Left lung (tissue), 4 donors: ENCODE measurements at regions not wholly inside any gene's neighbourhood (a gene's known extent, or its start where the extent isn't known, plus 50 kb on each side); places are given as distances from the start of the nearest gene placed in this dataset.

Experiments used
- ATAC-seq: fragments of 200-7000 bp; cut with Tn5 transposase; one replicate; pipeline ENCODE4 v1.9.1; 2020; ENCODE audit warnings: moderate library complexity
- DNase-seq, 4 donors: peaks; one replicate each; pipeline ENCODE4 v3.0.0-alpha.2; 2013 to 2020
- H3K27ac ChIP-seq, 2 donors: fragments of 200-600 bp; sonication (generic) in 1 of 2; one replicate each; pipeline versions ENCODE4 v1.5.0 to v1.8.0; 2020 to 2021
- H3K27me3 ChIP-seq, 2 donors: fragments of 200-600 bp; sonication (generic) in 1 of 2; one replicate each; pipeline versions ENCODE4 v1.5.0 to v1.8.0; 2020 to 2021
- H3K36me3 ChIP-seq, 2 donors: fragments of 200-600 bp; sonication (generic) in 1 of 2; one replicate each; pipeline versions ENCODE4 v1.5.0 to v1.8.0; 2020 to 2021
- H3K4me1 ChIP-seq, 2 donors: fragments of 200-600 bp; one replicate each; pipeline ENCODE4 v1.8.0; 2021
- H3K4me3 ChIP-seq, 2 donors: fragments of 200-600 bp; sonication (generic) in 1 of 2; one replicate each; pipeline versions ENCODE4 v1.5.0 to v1.8.0; 2020 to 2021; ENCODE audit warnings: mild to moderate bottlenecking in 1 of 2
- H3K9me3 ChIP-seq, 2 donors: fragments of 200-600 bp; sonication (generic) in 1 of 2; one replicate each; pipeline versions ENCODE4 v1.5.0 to v1.8.0; 2020 to 2021
- intact Hi-C, 2 donors: fragments of 100-400 bp; cut with DNase I; formaldehyde crosslinking; loops; one replicate each; pipeline versions ENCODE4 v1.11.2 to v1.14.2; 2022
- TF ChIP-seq, protein P1 (sequence below), 2 donors: fragments of 200-600 bp; sonication (generic) in 1 of 2; IDR thresholded peaks; one replicate each; pipeline versions ENCODE4 v1.5.0 to v1.8.0; 2021; ENCODE audit warnings: antibody characterized with exemption in 2 of 2
- donor health status: DM: no; HTN: yes; CAD: no.
- donor health status: DM: no; HTN: no; CAD: no.

DNA sequence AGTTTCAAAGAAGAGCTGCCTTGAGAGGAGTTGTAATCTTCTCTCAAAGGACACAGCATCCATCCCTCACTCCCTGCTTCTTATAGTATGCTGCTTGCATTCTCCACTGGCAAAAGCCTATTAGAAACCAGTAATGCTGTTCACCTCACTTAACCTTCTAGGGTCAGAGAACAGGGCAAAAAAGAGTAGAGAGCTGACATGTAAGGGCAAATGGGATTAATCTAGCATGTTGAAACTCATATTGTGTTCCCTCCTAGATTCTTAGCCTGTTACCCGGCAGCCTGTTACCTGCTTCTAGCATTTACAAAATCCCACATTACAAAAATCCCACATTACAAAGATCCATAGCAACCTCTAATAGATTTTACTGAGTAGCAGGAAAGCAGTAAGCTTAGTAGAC, 244.7 kb downstream of the SLC7A11 start:
- H3K4me3 ChIP-seq = no peak overlapping the region
- no peak overlapping the region for H3K27ac ChIP-seq
- no peaks in the 10 kb centered on the region for H3K27me3 ChIP-seq
- ATAC-seq (no peak), DNase-seq (no peak)
- no peaks in the 10 kb centered on the region for H3K4me1 ChIP-seq
- no peaks in the 10 kb centered on the region for H3K36me3 ChIP-seq
- no peaks in the 10 kb centered on the region for H3K9me3 ChIP-seq
- intact Hi-C loops = no loop called here
- TF ChIP-seq, protein P1, sequence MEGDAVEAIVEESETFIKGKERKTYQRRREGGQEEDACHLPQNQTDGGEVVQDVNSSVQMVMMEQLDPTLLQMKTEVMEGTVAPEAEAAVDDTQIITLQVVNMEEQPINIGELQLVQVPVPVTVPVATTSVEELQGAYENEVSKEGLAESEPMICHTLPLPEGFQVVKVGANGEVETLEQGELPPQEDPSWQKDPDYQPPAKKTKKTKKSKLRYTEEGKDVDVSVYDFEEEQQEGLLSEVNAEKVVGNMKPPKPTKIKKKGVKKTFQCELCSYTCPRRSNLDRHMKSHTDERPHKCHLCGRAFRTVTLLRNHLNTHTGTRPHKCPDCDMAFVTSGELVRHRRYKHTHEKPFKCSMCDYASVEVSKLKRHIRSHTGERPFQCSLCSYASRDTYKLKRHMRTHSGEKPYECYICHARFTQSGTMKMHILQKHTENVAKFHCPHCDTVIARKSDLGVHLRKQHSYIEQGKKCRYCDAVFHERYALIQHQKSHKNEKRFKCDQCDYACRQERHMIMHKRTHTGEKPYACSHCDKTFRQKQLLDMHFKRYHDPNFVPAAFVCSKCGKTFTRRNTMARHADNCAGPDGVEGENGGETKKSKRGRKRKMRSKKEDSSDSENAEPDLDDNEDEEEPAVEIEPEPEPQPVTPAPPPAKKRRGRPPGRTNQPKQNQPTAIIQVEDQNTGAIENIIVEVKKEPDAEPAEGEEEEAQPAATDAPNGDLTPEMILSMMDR (IDR thresholded peaks at IDR 0.05) = no peak

DNA sequence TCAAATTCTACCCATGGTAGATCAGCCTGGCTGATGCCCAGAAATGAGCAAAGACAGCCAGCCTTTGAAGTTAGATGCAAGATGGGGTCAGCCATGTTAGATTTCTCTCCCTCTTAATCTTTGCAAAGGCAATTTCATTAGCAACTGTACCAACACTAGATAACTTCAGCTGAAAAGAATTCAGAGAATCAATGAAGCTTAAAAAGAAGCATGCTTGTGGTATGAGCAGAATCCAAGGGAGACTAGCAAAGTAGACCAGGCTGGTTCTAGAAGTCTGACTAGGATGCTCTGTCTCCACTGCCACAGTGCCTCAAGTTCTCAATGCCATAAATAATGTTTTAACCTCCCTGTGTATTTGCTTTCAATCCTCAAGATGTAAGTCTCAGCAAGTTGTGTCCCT, 247.3 kb downstream of the SLC7A11 start:
- intact Hi-C loops = no loop called here
- Histone ChIP-seq H3K4me3 (no peak overlapping the region), H3K27ac (no peak overlapping the region), H3K9me3 (no peaks in the 10 kb centered on the region), H3K27me3 (no peaks in the 10 kb centered on the region), H3K36me3 (no peaks in the 10 kb centered on the region), H3K4me1 (no peaks in the 10 kb centered on the region)
- TF ChIP-seq, protein P1 (IDR thresholded peaks at IDR 0.05) = no peak
- DNase-seq (no peak), ATAC-seq (no peak)

DNA sequence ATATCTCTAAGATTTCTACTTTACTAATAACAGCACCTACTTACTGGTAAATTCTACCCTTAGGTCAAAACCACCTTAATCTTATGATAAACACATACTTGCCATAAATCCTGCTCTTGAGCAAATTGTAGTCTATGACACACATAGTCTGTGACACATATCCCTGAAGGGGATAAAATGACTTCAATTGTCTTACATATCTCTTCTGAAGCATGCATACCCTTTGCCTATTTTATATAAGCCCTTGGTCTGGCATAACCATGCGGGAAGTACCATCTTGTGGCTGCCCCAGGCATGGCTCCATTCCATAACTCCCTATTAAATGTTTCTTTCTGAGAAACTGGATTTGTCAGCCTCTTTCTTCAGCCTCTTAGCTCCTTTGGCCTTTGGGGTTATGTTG, 248.9 kb downstream of the SLC7A11 start:
- intact Hi-C loops = no loop called here
- ATAC-seq (no peak), DNase-seq (no peak)
- TF ChIP-seq, protein P1 (IDR thresholded peaks at IDR 0.05) = no peak
- no peaks in the 10 kb centered on the region for H3K9me3 ChIP-seq
- no peaks in the 10 kb centered on the region for H3K27me3 ChIP-seq
- H3K4me3 ChIP-seq = no peak overlapping the region
- H3K36me3 ChIP-seq = no peaks in the 10 kb centered on the region
- no peak overlapping the region for H3K27ac ChIP-seq
- H3K4me1 ChIP-seq = no peaks in the 10 kb centered on the region

DNA sequence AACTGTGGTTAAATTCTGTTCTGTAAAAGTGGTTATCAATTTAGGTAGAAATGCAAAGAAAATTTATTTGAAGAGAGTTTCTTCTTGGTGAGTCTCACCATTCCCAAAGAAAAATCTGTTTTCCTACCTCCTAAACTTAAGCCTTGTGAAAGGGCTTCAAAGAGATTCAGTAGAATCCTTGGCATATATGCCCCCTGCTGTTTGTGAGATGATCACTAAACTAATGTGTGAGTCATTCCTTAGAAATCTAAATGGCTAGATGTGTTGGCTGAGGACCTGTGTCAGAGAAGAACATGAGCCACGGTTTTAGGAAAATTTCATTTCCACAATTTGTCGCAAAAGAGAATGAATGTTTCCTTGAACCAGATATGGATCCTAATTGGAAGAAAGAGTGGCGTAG, 260.9 kb downstream of the SLC7A11 start:
- no peaks in the 10 kb centered on the region for H3K36me3 ChIP-seq
- no peaks in the 10 kb centered on the region for H3K4me1 ChIP-seq
- TF ChIP-seq, protein P1 (IDR thresholded peaks at IDR 0.05) = no peak
- no peak overlapping the region for H3K4me3 ChIP-seq
- H3K27me3 ChIP-seq = no peaks in the 10 kb centered on the region
- H3K9me3 ChIP-seq = no peaks in the 10 kb centered on the region
- DNase-seq (no peak), ATAC-seq (no peak)
- intact Hi-C loops = no loop called here
- H3K27ac ChIP-seq = no peak overlapping the region

DNA sequence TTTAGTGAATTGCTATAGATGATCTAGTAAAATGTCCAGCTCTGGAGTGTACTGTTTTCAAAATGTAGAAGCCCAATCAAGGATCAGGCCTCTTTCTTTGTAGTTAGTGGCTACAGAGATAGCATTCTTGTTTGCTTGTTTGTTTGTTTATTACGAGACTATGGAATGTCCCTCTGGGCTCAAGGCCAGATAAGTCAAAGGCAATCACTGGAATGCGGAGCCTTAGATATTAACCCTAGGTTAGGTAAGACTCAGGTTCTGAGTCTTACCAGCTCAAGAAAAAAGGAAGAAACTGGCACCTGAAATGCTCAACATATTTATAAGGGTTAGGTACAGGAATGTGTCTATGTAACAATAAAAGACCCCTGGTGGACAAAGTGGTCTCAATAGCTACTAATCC, 261.5 kb downstream of the SLC7A11 start:
- intact Hi-C loops = no loop called here
- no peaks in the 10 kb centered on the region for H3K36me3 ChIP-seq
- no peak overlapping the region for H3K27ac ChIP-seq
- no peak overlapping the region for H3K4me3 ChIP-seq
- TF ChIP-seq, protein P1 (IDR thresholded peaks at IDR 0.05) = no peak
- no peaks in the 10 kb centered on the region for H3K27me3 ChIP-seq
- no peaks in the 10 kb centered on the region for H3K4me1 ChIP-seq
- ATAC-seq (no peak), DNase-seq (no peak)
- H3K9me3 ChIP-seq = no peaks in the 10 kb centered on the region
